Nephron (organoid): ENCODE measurements at regions not wholly inside any gene's neighbourhood (a gene's known extent, or its start where the extent isn't known, plus 50 kb on each side); places are given as distances from the start of the nearest gene placed in this dataset.

ENCODE experiments used
- H3K27ac Mint-ChIP-seq, 3 experiments: 2 replicates each; pipeline ENCODE4 v1.8.0; 2020; ENCODE audit warnings: mixed read lengths in 3 of 3, mild to moderate bottlenecking in 2 of 3, moderate library complexity in 1 of 3
- H3K27me3 Mint-ChIP-seq: 2 replicates; pipeline ENCODE4 v1.8.0; 2021; ENCODE audit warnings: low read depth, mild to moderate bottlenecking, moderate library complexity, mixed read lengths
- H3K36me3 Mint-ChIP-seq: 2 replicates; pipeline ENCODE4 v1.8.0; 2020; ENCODE audit warnings: low read depth, mixed read lengths
- H3K4me1 Mint-ChIP-seq: 2 replicates; pipeline ENCODE4 v1.8.0; 2020; ENCODE audit warnings: mixed read lengths
- H3K4me3 Mint-ChIP-seq, 3 experiments: 2 replicates each; pipeline ENCODE4 v1.8.0; 2020; ENCODE audit warnings: mild to moderate bottlenecking in 3 of 3, mixed read lengths in 3 of 3, moderate library complexity in 2 of 3
- H3K9me3 Mint-ChIP-seq: 2 replicates; pipeline ENCODE4 v1.8.0; 2020; ENCODE audit warnings: mixed read lengths
- CTCF ChIP-seq, 3 experiments: fragments of 200-600 bp; sonication (generic); IDR thresholded peaks; one replicate each; pipeline ENCODE4 v1.5.0; 2021; ENCODE audit warnings: antibody characterized with exemption in 3 of 3; ENCODE audit not compliant: unreplicated experiment in 3 of 3

DNA sequence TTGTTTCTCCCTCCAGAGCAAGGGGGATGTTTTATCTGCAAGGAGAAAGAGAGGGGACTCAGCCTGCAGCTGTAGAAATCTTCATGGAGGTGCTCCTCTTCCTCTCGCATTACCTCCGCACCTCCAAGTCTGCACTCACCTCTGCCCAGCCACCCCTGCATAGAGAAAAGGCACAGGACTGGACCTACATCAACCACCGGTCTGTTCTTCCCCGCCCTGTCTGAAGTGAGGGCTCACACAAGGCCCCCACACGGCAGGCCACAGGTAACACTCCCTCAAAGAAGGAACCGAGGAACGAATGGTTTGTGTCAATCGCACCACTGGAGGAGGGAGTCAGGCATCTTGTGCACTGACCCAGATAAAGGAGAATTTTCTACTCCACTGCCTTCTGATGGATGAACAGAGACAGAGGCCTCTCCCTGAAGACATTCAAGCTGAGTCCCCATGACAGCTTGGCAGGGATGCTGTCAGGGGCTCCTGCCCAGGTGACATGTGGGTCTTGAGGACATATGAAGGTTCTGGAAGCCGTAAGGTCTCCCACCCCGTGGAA lies 260.3 kb downstream of the XXYLT1 start:
- no peaks in the 10 kb centered on the region for H3K36me3 Mint-ChIP-seq
- H3K9me3 Mint-ChIP-seq = peaks cover 9% of the 10 kb centered on the region
- peaks cover 4% of the 10 kb centered on the region for H3K4me1 Mint-ChIP-seq
- H3K4me3 Mint-ChIP-seq = no peak overlapping the region
- H3K27me3 Mint-ChIP-seq = peaks cover 25% of the 10 kb centered on the region
- TF ChIP-seq CTCF (IDR thresholded peaks at IDR 0.05; ENCODE audit: unreplicated experiment in 3 of 3) = no peak
- no peak overlapping the region for H3K27ac Mint-ChIP-seq

GRCh38 chr3:195011231-195011834 lies 259.6 kb downstream of the XXYLT1 start:
- no peak for TF ChIP-seq CTCF (IDR thresholded peaks at IDR 0.05; ENCODE audit: unreplicated experiment in 3 of 3)
- H3K27me3 Mint-ChIP-seq = peaks cover 30% of the 10 kb centered on the region
- no peaks in the 10 kb centered on the region for H3K36me3 Mint-ChIP-seq
- no peak overlapping the region for H3K4me3 Mint-ChIP-seq
- H3K27ac Mint-ChIP-seq = no peak overlapping the region
- peaks cover 3% of the 10 kb centered on the region for H3K4me1 Mint-ChIP-seq
- peaks cover 9% of the 10 kb centered on the region for H3K9me3 Mint-ChIP-seq

GRCh38 chr3:195012100-195012499 lies 258.9 kb downstream of the XXYLT1 start:
- peaks cover 9% of the 10 kb centered on the region for H3K9me3 Mint-ChIP-seq
- no peaks in the 10 kb centered on the region for H3K4me1 Mint-ChIP-seq
- H3K4me3 Mint-ChIP-seq = no peak overlapping the region
- peaks cover 28% of the 10 kb centered on the region for H3K27me3 Mint-ChIP-seq
- TF ChIP-seq CTCF (IDR thresholded peaks at IDR 0.05; ENCODE audit: unreplicated experiment in 3 of 3) = no peak
- H3K36me3 Mint-ChIP-seq = no peaks in the 10 kb centered on the region
- H3K27ac Mint-ChIP-seq = no peak overlapping the region

GRCh38 chr3:195012571-195012970 lies 258.4 kb downstream of the XXYLT1 start:
- H3K4me1 Mint-ChIP-seq = no peaks in the 10 kb centered on the region
- no peak overlapping the region for H3K4me3 Mint-ChIP-seq
- peaks cover 9% of the 10 kb centered on the region for H3K9me3 Mint-ChIP-seq
- TF ChIP-seq CTCF (IDR thresholded peaks at IDR 0.05; ENCODE audit: unreplicated experiment in 3 of 3) = no peak
- H3K27ac Mint-ChIP-seq = no peak overlapping the region
- peaks cover 33% of the 10 kb centered on the region for H3K27me3 Mint-ChIP-seq
- no peaks in the 10 kb centered on the region for H3K36me3 Mint-ChIP-seq

DNA sequence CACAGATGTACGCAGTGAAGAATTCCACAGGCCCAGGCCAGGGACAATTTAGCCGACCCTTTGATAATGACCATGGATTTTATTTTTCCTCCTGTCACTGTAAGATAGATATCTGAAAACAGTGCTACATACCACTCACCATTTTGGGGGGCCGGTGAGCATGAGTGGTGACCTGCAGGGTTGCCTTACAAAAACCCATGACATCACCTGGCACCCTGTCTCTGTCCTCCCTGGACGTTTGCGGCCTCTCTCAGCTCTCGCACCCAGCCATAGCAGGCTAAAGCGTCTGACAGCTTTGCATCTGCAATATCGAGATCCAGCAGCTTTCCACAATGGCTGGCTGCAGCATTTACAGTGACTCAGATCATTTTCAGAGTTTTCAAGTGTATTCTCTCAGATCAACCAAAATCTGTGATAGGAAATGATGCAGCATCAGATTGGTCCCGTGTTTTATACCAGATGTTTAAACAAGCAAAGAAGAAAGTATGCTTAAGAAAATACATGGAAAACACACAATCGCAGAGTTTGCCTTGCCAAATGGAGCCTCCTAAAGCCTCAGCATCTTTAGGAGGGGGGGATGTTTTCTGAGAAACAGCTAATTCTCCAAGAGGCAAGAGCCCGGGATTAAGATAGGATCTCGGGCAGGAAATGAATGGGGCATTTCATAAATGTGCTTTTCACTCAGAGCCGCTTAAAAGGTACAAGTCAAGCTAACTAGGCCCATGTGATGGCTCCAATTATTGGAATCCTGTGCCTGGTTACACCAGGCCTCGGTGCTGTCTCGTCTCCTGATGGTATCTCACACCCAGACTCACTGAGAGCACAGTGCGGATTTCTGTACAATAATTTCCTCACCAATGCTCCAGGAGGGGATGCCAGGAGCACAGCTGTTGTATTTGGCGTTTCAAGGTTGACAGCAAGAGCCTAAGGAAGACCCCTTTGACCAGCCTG lies 257.3 kb downstream of the XXYLT1 start:
- Mint-ChIP-seq H3K9me3 (peaks cover 9% of the 10 kb centered on the region), H3K27me3 (peaks cover 31% of the 10 kb centered on the region), H3K27ac (no peak overlapping the region), H3K36me3 (no peaks in the 10 kb centered on the region), H3K4me1 (no peaks in the 10 kb centered on the region), H3K4me3 (no peak overlapping the region)
- TF ChIP-seq CTCF (IDR thresholded peaks at IDR 0.05; ENCODE audit: unreplicated experiment in 3 of 3) = no peak
